Activated gamma-delta T cell treated with Interleukin-2 at 50 U/mL for 16 hours (primary cell): ENCODE measurements at regions not wholly inside any gene's neighbourhood (a gene's known extent, or its start where the extent isn't known, plus 50 kb on each side); places are given as distances from the start of the nearest gene placed in this dataset.

Experiments used
- DNase-seq: peaks from one replicate; pipeline ENCODE4 v3.0.0-alpha.2; 2020

GRCh38 chr10:42952931-42953683 lies 123.8 kb upstream of the RET start:
- DNase-seq, result no peak

GRCh38 chr10:42953684-42954674 lies 122.9 kb upstream of the RET start:
- DNase-seq, result no peak

- DNase-seq, result no peak
Observed at GRCh38 chr10:42954766-42955492, 121.9 kb upstream of the RET start.

GRCh38 chr10:42955493-42955889 lies 121.4 kb upstream of the RET start:
- no peak for DNase-seq

- no peak for DNase-seq
Observed at GRCh38 chr10:42956045-42956444, 120.8 kb upstream of the RET start.

GRCh38 chr10:42958142-42958868 lies 118.6 kb upstream of the RET start:
- DNase-seq, result no peak

GRCh38 chr10:42959833-42960232 lies 117.0 kb upstream of the RET start:
- DNase-seq, result no peak

GRCh38 chr10:42960491-42960990 lies 116.3 kb upstream of the RET start:
- DNase-seq, result no peak

- no peak for DNase-seq
Observed at GRCh38 chr10:42960991-42961795, 115.7 kb upstream of the RET start.

GRCh38 chr10:42961796-42962109 lies 115.1 kb upstream of the RET start:
- no peak for DNase-seq

- no peak for DNase-seq
Observed at GRCh38 chr10:42962110-42962901, 114.6 kb upstream of the RET start.

- no peak for DNase-seq
Observed at GRCh38 chr10:42962902-42963231, 114.0 kb upstream of the RET start.

- no peak for DNase-seq
Observed at GRCh38 chr10:42963312-42963711, 113.6 kb upstream of the RET start.

- DNase-seq, result no peak
Observed at GRCh38 chr10:42969147-42969546, 107.7 kb upstream of the RET start.

- DNase-seq, result no peak
Observed at GRCh38 chr10:42969909-42970308, 107.0 kb upstream of the RET start.

GRCh38 chr10:42970451-42971250 lies 106.2 kb upstream of the RET start:
- DNase-seq, result no peak

GRCh38 chr10:42971251-42971599 lies 105.6 kb upstream of the RET start:
- DNase-seq, result no peak

GRCh38 chr10:42972946-42973345 lies 103.9 kb upstream of the RET start:
- DNase-seq, result no peak

- no peak for DNase-seq
Observed at GRCh38 chr10:42973411-42973810, 103.5 kb upstream of the RET start.
